ENCODE measurements at regions not wholly inside any gene's neighbourhood (a gene's known extent, or its start where the extent isn't known, plus 50 kb on each side); places are given as distances from the start of the nearest gene placed in this dataset.

GRCh38 chr10:53123311-53123710 is 350.7 kb upstream of the MBL2 start:
- TF ChIP-seq, protein P1, sequence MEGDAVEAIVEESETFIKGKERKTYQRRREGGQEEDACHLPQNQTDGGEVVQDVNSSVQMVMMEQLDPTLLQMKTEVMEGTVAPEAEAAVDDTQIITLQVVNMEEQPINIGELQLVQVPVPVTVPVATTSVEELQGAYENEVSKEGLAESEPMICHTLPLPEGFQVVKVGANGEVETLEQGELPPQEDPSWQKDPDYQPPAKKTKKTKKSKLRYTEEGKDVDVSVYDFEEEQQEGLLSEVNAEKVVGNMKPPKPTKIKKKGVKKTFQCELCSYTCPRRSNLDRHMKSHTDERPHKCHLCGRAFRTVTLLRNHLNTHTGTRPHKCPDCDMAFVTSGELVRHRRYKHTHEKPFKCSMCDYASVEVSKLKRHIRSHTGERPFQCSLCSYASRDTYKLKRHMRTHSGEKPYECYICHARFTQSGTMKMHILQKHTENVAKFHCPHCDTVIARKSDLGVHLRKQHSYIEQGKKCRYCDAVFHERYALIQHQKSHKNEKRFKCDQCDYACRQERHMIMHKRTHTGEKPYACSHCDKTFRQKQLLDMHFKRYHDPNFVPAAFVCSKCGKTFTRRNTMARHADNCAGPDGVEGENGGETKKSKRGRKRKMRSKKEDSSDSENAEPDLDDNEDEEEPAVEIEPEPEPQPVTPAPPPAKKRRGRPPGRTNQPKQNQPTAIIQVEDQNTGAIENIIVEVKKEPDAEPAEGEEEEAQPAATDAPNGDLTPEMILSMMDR (IDR thresholded peaks at IDR 0.05; ENCODE audit: low read depth, low read length, missing control alignments), result no peak
- H3K4me3 ChIP-seq (ENCODE audit: low read depth, low read length), result no peak overlapping the region
- in situ Hi-C loops (cut with HindIII; ENCODE audit: low sequenced_read_pairs), result no loop called here

DNA sequence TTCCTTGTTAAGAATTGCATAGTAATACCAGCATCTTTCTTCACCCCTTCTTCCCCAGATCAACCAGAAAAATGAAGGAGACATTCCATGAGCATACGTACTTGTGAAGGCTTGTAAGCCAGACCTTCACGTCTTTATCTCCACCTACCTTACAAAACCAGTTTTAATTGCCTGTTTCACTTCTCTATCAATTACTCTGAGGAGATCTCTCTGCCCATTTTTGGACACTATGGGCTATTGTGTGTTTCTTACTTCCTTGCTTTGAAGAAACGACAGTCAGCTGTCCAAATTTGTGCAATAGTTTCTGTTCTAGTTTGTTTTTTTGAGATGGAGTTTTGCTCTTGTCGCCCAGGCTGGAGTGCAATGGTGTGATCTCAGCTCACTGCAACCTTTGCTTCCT is 349.7 kb upstream of the MBL2 start:
- no peak for DNase-seq (ENCODE audit: low read depth)
- in situ Hi-C loops (cut with HindIII; ENCODE audit: low sequenced_read_pairs), result no loop called here
- no peak overlapping the region for H3K4me3 ChIP-seq (ENCODE audit: low read depth, low read length)
- TF ChIP-seq, protein P1 (IDR thresholded peaks at IDR 0.05; ENCODE audit: low read depth, low read length, missing control alignments), result no peak

More at GRCh38 chr10:53123311-53123710, 350.7 kb upstream of the MBL2 start:
- DNase-seq (ENCODE audit: low read depth), result no peak

DNA sequence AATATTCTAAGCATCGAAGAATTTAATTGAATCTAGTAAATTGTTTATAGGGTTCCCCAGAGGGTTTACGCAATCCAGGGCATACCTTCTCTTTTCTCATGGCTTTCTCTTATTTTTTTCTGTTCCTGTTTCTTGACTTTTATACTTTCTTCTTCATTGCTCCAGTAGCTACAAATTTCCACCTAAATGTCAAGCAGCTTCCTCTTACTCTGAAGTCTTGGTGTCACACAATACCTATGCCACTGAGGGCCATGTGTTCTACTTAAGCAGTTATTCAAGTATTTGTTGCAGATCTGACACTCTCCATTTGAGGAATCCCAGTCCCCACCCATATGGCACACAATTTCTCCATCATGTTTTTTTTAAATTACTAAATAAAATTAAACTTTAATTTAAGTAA is 343.1 kb upstream of the MBL2 start:
- H3K4me3 ChIP-seq (ENCODE audit: low read depth, low read length), result no peak overlapping the region
- DNase-seq (ENCODE audit: low read depth), result no peak
- in situ Hi-C loops (cut with HindIII; ENCODE audit: low sequenced_read_pairs), result no loop called here
- TF ChIP-seq, protein P1 (IDR thresholded peaks at IDR 0.05; ENCODE audit: low read depth, low read length, missing control alignments), result no peak

DNA sequence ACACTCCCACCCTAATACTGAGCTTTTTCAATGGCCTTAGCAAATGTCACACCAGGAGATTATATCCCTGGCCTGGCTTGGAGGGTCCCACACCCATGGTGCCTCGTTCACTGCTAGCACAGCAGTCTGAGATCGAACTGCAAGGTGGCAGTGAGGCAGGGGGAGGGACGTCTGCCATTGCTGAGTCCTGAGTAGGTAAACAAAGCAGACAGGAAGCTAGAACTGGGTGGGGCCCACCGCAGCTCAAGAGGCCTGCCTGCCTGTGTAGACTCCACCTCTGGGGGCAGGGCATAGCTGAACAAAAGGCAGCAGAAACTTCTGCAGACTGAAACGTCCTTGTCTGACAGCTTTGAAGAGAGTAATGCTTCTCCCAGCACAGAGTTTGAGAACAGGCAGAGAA is 338.9 kb upstream of the MBL2 start:
- TF ChIP-seq, protein P1 (IDR thresholded peaks at IDR 0.05; ENCODE audit: low read depth, low read length, missing control alignments), result no peak
- DNase-seq (ENCODE audit: low read depth), result no peak
- in situ Hi-C loops (cut with HindIII; ENCODE audit: low sequenced_read_pairs), result no loop called here
- H3K4me3 ChIP-seq (ENCODE audit: low read depth, low read length), result no peak overlapping the region

DNA sequence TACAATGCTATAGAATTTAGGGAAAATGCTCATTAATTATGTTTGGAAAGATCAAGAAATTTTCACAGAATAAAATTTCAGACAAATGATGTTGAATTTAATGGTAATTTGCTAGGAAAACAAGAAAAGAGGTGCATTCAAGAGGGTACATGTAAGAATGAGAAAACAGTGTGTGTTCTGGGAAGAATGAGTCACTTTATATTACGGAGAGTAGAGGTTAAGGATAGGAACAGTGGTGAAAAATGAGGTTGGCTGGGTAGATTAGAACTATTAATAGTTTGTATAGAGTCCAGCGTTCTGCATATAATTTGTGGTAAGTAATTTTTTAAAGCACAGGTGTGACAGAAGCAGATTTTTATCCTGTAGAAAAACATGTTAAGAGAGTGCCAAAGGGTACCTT is 336.7 kb upstream of the MBL2 start:
- TF ChIP-seq, protein P1 (IDR thresholded peaks at IDR 0.05; ENCODE audit: low read depth, low read length, missing control alignments), result no peak
- in situ Hi-C loops (cut with HindIII; ENCODE audit: low sequenced_read_pairs), result no loop called here
- no peak overlapping the region for H3K4me3 ChIP-seq (ENCODE audit: low read depth, low read length)
- DNase-seq (ENCODE audit: low read depth), result no peak

- in situ Hi-C loops (cut with HindIII; ENCODE audit: low sequenced_read_pairs), result no loop called here
These were observed 335.8 kb upstream of the MBL2 start for GRCh38 chr10:53108317-53108934.

More at GRCh38 chr10:53108317-53108934, 335.8 kb upstream of the MBL2 start:
- DNase-seq (ENCODE audit: low read depth), result no peak
- no peak overlapping the region for H3K4me3 ChIP-seq (ENCODE audit: low read depth, low read length)
- TF ChIP-seq, protein P1 (IDR thresholded peaks at IDR 0.05; ENCODE audit: low read depth, low read length, missing control alignments), result no peak

Measured in astrocyte of the cerebellum (primary cell).